HFFc6 (cell line): ENCODE measurements at regions not wholly inside any gene's neighbourhood (a gene's known extent, or its start where the extent isn't known, plus 50 kb on each side); places are given as distances from the start of the nearest gene placed in this dataset.

Experiments
- DNase-seq: peaks from one replicate; pipeline ENCODE4 v3.0.0-alpha.2; 2018
- H3K27ac Mint-ChIP-seq: 2 replicates; pipeline ENCODE4 v1.8.0; 2020; ENCODE audit warnings: mild to moderate bottlenecking, mixed read lengths
- H3K27me3 Mint-ChIP-seq: 2 replicates; pipeline ENCODE4 v1.8.0; 2021; ENCODE audit warnings: mild to moderate bottlenecking, moderate library complexity, mixed read lengths; ENCODE audit not compliant: insufficient read depth
- H3K36me3 Mint-ChIP-seq: 2 replicates; pipeline ENCODE4 v1.8.0; 2021; ENCODE audit warnings: low read depth, mixed read lengths
- H3K4me1 Mint-ChIP-seq: 2 replicates; pipeline ENCODE4 v1.8.0; 2020; ENCODE audit warnings: low read depth, mixed read lengths
- H3K4me3 Mint-ChIP-seq: 2 replicates; pipeline ENCODE4 v1.8.0; 2020; ENCODE audit warnings: mild to moderate bottlenecking, moderate library complexity, mixed read lengths
- H3K9me3 Mint-ChIP-seq: 2 replicates; pipeline ENCODE4 v1.8.0; 2020; ENCODE audit warnings: mild to moderate bottlenecking, mixed read lengths
- CTCF ChIP-seq: fragments of 200-600 bp; sonication (generic); IDR thresholded peaks from 2 replicates; pipeline ENCODE4 v1.5.0; 2021; ENCODE audit warnings: antibody characterized with exemption, mild to moderate bottlenecking

- Mint-ChIP-seq H3K9me3 (no peaks in the 10 kb centered on the region), H3K4me1 (no peaks in the 10 kb centered on the region), H3K36me3 (no peaks in the 10 kb centered on the region)
Measured at GRCh38 chr2:126827371-126827770, 71.3 kb upstream of the TEX51 start.

GRCh38 chr2:126828051-126828450 lies 70.6 kb upstream of the TEX51 start:
- Mint-ChIP-seq H3K27me3 (peaks cover 9% of the 10 kb centered on the region), H3K9me3 (no peaks in the 10 kb centered on the region), H3K36me3 (no peaks in the 10 kb centered on the region), H3K4me1 (no peaks in the 10 kb centered on the region), H3K4me3 (no peak overlapping the region), H3K27ac (no peak overlapping the region)
- DNase-seq: no peak
- TF ChIP-seq CTCF: no peak

More at GRCh38 chr2:126827371-126827770, 71.3 kb upstream of the TEX51 start:
- Mint-ChIP-seq H3K27me3 (peaks cover 9% of the 10 kb centered on the region), H3K4me3 (no peak overlapping the region), H3K27ac (no peak overlapping the region)
- TF ChIP-seq CTCF: no peak
- no peak for DNase-seq

DNA sequence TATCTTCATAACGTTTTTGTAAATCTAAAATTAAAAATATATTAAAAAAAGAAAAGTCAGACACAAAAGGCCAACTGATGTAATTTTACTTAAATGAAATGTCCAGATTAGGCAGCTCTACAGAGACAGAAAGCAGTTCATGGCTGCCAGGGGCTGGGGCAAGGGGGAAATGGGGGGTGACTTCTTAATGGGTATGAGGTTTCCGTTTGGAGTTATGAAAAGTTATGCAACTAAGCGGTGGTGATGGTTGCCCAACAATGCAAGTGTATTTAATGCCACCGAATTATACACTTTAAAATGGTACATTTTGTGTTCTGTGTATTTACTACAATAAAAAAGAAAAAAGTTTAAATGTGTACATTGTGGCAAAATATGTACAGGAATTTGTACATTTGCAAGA lies 70.2 kb upstream of the TEX51 start:
- no peak for DNase-seq
- Mint-ChIP-seq H3K27ac (no peak overlapping the region), H3K27me3 (peaks cover 9% of the 10 kb centered on the region), H3K4me1 (no peaks in the 10 kb centered on the region), H3K36me3 (no peaks in the 10 kb centered on the region), H3K4me3 (no peak overlapping the region), H3K9me3 (no peaks in the 10 kb centered on the region)
- TF ChIP-seq CTCF: no peak

GRCh38 chr2:126831234-126832005 lies 67.3 kb upstream of the TEX51 start:
- Mint-ChIP-seq H3K27me3 (peaks cover 3% of the 10 kb centered on the region; the same call in 1 of the 2 replicates), H3K36me3 (no peaks in the 10 kb centered on the region), H3K27ac (no peak overlapping the region), H3K4me3 (no peak overlapping the region), H3K4me1 (no peaks in the 10 kb centered on the region), H3K9me3 (no peaks in the 10 kb centered on the region)
- no peak for DNase-seq
- TF ChIP-seq CTCF: no peak

GRCh38 chr2:126832014-126832413 lies 66.7 kb upstream of the TEX51 start:
- H3K27ac Mint-ChIP-seq: no peak overlapping the region

More at GRCh38 chr2:126832014-126832413, 66.7 kb upstream of the TEX51 start:
- no peaks in the 10 kb centered on the region for H3K4me1 Mint-ChIP-seq
- DNase-seq: no peak
- TF ChIP-seq CTCF: no peak
- H3K9me3 Mint-ChIP-seq: no peaks in the 10 kb centered on the region
- H3K4me3 Mint-ChIP-seq: no peak overlapping the region
- no peaks in the 10 kb centered on the region for H3K36me3 Mint-ChIP-seq
- H3K27me3 Mint-ChIP-seq: peaks cover 4% of the 10 kb centered on the region; the same call in 1 of the 2 replicates
